Lower leg skin (tissue), 3 donors: ENCODE measurements at regions not wholly inside any gene's neighbourhood (a gene's known extent, or its start where the extent isn't known, plus 50 kb on each side); places are given as distances from the start of the nearest gene placed in this dataset.

Experiments used
- POLR2A ChIP-seq, 2 donors: fragments of 450-650 bp; IDR thresholded peaks; one replicate each; pipeline ENCODE4 v1.6.1; 2016 to 2017; ENCODE audit warnings: antibody characterized with exemption in 2 of 2, mild to moderate bottlenecking in 1 of 2, moderate library complexity in 1 of 2
- TF ChIP-seq, protein P1 (sequence below), 3 donors: fragments of 450-650 bp; IDR thresholded peaks; one replicate each; pipeline ENCODE4 v1.5.1; 2016; ENCODE audit warnings: antibody characterized with exemption in 3 of 3, mild to moderate bottlenecking in 3 of 3, moderate library complexity in 2 of 3

DNA sequence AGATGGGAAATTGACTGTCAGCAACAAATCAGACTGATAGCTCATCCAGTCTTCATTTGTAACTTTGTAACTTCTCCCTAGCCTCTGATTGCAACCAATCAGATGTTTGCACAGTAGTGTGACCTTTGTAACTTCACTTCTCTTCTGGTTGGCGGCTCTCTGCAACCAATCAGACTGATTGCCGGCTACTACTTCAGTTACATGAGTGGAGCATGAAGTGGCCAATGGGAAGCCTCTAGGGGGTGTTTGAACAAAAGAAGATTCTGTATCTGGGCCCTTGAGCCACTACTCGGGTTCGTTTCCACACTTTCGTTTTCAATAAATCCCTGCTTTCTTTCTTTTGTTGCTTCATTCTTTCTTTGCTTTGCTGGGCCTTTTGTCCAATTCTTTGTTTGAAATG is 1285.8 kb downstream of the TECRL start:
- TF ChIP-seq, protein P1, sequence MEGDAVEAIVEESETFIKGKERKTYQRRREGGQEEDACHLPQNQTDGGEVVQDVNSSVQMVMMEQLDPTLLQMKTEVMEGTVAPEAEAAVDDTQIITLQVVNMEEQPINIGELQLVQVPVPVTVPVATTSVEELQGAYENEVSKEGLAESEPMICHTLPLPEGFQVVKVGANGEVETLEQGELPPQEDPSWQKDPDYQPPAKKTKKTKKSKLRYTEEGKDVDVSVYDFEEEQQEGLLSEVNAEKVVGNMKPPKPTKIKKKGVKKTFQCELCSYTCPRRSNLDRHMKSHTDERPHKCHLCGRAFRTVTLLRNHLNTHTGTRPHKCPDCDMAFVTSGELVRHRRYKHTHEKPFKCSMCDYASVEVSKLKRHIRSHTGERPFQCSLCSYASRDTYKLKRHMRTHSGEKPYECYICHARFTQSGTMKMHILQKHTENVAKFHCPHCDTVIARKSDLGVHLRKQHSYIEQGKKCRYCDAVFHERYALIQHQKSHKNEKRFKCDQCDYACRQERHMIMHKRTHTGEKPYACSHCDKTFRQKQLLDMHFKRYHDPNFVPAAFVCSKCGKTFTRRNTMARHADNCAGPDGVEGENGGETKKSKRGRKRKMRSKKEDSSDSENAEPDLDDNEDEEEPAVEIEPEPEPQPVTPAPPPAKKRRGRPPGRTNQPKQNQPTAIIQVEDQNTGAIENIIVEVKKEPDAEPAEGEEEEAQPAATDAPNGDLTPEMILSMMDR (IDR thresholded peaks at IDR 0.05) = no peak
- TF ChIP-seq POLR2A (IDR thresholded peaks at IDR 0.05) = no peak
